Dendritic cell treated with granulocyte-macrophage colony-stimulating factor and Interleukin-4, amounts not matched to agents 40 ng/mL and 50 ng/mL, for 4 days (primary cell): ENCODE measurements at regions not wholly inside any gene's neighbourhood (a gene's known extent, or its start where the extent isn't known, plus 50 kb on each side); places are given as distances from the start of the nearest gene placed in this dataset.
"Not testable (repeated sequence)": the region's sequence is repeated elsewhere in the genome, so short reads cannot be mapped to it uniquely, and the experiment has no call there.

Experiments
- H3K27ac Mint-ChIP-seq: one replicate; pipeline ENCODE4 v1.8.0; 2022; ENCODE audit warnings: mild to moderate bottlenecking, mixed read lengths
- H3K27me3 Mint-ChIP-seq: one replicate; pipeline ENCODE4 v1.8.0; 2022; ENCODE audit warnings: mild to moderate bottlenecking, mixed read lengths
- H3K36me3 Mint-ChIP-seq: one replicate; pipeline ENCODE4 v1.8.0; 2022; ENCODE audit warnings: low read depth, mixed read lengths
- H3K4me1 Mint-ChIP-seq: one replicate; pipeline ENCODE4 v1.8.0; 2022; ENCODE audit warnings: low read depth, mixed read lengths
- H3K4me3 Mint-ChIP-seq: one replicate; pipeline ENCODE4 v1.8.0; 2022; ENCODE audit warnings: mild to moderate bottlenecking, moderate library complexity, mixed read lengths
- H3K9me3 Mint-ChIP-seq: one replicate; pipeline ENCODE4 v1.8.0; 2022; ENCODE audit warnings: mixed read lengths
- intact Hi-C: fragments of 100-400 bp; cut with micrococcal nuclease; formaldehyde crosslinking; loops from one replicate; pipeline ENCODE4 v1.15.0; 2022

DNA sequence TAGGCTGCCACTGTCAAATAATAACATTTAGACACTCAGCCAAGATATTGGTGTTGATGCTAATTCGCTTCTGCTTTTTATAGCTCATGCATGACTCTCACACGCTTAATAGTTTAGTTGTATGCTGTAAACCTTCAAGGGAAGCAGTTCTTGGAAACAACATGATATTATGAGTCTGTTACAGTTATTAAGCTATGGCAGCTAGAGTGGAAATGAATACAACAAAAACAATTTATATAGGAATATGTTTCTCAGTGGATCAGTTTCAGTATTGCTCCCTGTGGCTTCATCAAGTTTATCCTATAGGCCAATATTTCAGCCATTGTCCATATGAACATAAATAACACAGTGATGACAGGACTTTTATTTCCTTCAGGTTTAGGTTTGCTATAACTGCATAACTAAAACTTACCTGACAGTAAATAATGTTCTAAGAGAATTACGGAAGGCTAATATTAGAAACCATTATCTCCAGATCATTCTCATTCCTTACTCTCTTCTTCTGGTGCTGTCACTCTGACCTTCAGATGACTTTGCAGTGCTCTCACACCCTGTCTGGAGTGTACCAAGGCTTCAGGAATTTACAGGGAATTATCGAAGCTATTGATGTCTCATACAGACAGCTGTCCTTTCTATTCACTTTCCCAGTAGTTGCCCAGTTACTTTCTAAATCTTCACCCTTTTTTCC, 555.0 kb downstream of the ANKRD50 start:
- no peak overlapping the region for H3K4me3 Mint-ChIP-seq
- H3K4me1 Mint-ChIP-seq: no peaks in the 10 kb centered on the region
- intact Hi-C loops: no loop called here
- no peaks in the 10 kb centered on the region for H3K36me3 Mint-ChIP-seq
- peaks cover 14% of the 10 kb centered on the region for H3K9me3 Mint-ChIP-seq
- H3K27me3 Mint-ChIP-seq: no peaks in the 10 kb centered on the region
- H3K27ac Mint-ChIP-seq: no peak overlapping the region

GRCh38 chr4:124163401-124163800, 549.1 kb downstream of the ANKRD50 start:
- intact Hi-C loops: no loop called here
- no peaks in the 10 kb centered on the region for H3K36me3 Mint-ChIP-seq
- no peak overlapping the region for H3K27ac Mint-ChIP-seq
- H3K27me3 Mint-ChIP-seq: no peaks in the 10 kb centered on the region
- H3K4me3 Mint-ChIP-seq: no peak overlapping the region
- H3K4me1 Mint-ChIP-seq: no peaks in the 10 kb centered on the region
- peaks cover 29% of the 10 kb centered on the region for H3K9me3 Mint-ChIP-seq

DNA sequence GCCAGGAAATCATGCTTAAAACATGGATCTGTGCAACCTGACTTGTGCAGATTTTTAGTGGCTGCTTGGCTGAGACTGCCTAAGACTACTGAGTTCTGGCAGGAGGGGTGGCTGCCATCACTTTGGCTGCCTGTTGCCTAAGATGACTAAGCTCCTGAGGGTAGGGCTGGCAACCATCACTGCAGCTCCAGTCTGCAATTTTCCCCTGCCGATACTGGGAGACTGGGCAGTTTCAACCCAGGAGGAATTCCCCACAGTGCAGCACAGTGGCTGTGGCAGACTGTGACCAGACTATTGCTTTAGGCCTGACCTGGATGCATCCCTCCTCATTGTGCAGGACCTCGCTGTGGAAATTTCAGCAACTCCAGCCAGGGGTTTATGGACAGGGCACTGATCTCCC, 544.9 kb downstream of the ANKRD50 start:
- no peaks in the 10 kb centered on the region for H3K27me3 Mint-ChIP-seq
- H3K36me3 Mint-ChIP-seq: no peaks in the 10 kb centered on the region
- peaks cover 52% of the 10 kb centered on the region for H3K9me3 Mint-ChIP-seq
- intact Hi-C loops: no loop called here
- no peaks in the 10 kb centered on the region for H3K4me1 Mint-ChIP-seq
- no peak overlapping the region for H3K27ac Mint-ChIP-seq
- no peak overlapping the region for H3K4me3 Mint-ChIP-seq

- H3K4me3 Mint-ChIP-seq, H3K36me3 Mint-ChIP-seq, H3K27me3 Mint-ChIP-seq, H3K27ac Mint-ChIP-seq, intact Hi-C loops, H3K4me1 Mint-ChIP-seq: not testable (repeated sequence)
- H3K9me3 Mint-ChIP-seq: peaks cover 52% of the 10 kb centered on the region
These were observed 543.0 kb downstream of the ANKRD50 start for GRCh38 chr4:124169524-124169923.

- H3K27me3 Mint-ChIP-seq: no peaks in the 10 kb centered on the region
- peaks cover 32% of the 10 kb centered on the region for H3K9me3 Mint-ChIP-seq
- intact Hi-C loops: no loop called here
- H3K4me3 Mint-ChIP-seq: no peak overlapping the region
- H3K27ac Mint-ChIP-seq: no peak overlapping the region
- H3K36me3 Mint-ChIP-seq: no peaks in the 10 kb centered on the region
- H3K4me1 Mint-ChIP-seq: no peaks in the 10 kb centered on the region
These were observed 538.6 kb downstream of the ANKRD50 start for GRCh38 chr4:124173912-124174311.

DNA sequence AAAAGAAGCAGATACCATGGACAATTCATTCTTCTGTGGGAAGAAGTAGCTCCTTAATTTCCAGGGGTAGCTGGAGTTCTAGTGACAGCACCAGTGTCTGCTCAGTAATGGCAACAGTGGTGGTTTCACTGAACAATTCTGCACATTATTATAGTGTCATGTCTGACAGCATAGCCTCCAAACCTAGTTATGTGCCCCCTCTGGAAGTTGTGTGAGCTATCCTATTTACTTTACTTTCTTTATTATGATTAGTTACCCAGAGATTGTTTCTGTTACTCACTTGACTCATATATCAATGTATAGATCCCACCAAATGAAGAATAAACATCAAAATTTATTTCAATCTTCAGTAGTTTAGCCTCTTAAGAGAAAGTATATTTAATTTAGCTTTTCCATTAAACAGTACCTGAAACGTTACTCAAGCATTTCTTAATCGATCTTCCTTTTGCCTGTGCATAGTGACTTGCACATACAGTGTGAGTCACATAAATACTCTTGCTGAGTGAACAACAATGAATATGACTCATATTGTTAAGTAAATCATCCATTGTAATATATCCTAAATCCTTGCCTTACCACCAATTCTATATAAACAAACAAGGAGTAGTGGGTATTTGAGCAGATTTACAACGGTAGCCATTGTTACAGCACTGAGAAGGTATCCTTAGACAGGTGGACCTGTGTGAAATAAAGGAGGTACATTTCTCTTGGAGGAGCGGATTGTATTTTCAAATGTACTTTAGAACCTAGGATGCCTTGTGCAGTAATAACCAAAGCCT, 534.7 kb downstream of the ANKRD50 start:
- H3K27me3 Mint-ChIP-seq: no peaks in the 10 kb centered on the region
- no peaks in the 10 kb centered on the region for H3K4me1 Mint-ChIP-seq
- no peak overlapping the region for H3K27ac Mint-ChIP-seq
- no peaks in the 10 kb centered on the region for H3K36me3 Mint-ChIP-seq
- intact Hi-C loops: no loop called here
- peaks cover 29% of the 10 kb centered on the region for H3K9me3 Mint-ChIP-seq
- H3K4me3 Mint-ChIP-seq: no peak overlapping the region

DNA sequence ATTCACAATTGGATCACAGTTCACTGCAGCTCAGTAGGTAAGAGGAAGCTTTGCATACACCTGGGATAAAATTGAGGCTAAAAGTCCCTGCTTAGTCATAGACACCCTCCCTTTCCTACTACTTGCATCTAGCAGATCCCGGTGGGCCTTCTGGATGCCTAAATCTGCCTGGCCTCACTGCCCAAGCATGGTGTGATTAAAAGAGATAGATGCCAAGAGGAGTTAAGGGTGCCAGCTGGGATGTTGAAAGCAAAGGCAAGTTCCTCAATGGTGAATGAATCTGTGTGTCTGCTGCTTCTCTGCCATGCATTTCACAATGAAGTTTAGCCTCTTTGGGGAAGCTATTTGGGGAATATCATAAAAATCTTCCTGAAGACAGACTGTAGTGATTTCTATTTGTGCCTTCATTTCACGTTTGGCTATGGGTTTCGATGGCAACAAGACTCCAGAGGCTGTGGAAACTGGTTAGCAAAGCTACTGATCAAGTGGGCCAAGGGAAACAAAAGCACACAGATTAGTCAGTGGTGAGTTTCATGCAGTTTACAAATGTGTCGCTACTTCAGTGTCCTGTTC, 534.0 kb downstream of the ANKRD50 start:
- no peak overlapping the region for H3K4me3 Mint-ChIP-seq
- no peaks in the 10 kb centered on the region for H3K36me3 Mint-ChIP-seq
- peaks cover 29% of the 10 kb centered on the region for H3K9me3 Mint-ChIP-seq
- H3K27ac Mint-ChIP-seq: no peak overlapping the region
- no peaks in the 10 kb centered on the region for H3K27me3 Mint-ChIP-seq
- H3K4me1 Mint-ChIP-seq: no peaks in the 10 kb centered on the region
- intact Hi-C loops: no loop called here

GRCh38 chr4:124179506-124180186, 532.9 kb downstream of the ANKRD50 start:
- no peaks in the 10 kb centered on the region for H3K27me3 Mint-ChIP-seq
- H3K4me1 Mint-ChIP-seq: no peaks in the 10 kb centered on the region
- intact Hi-C loops: no loop called here
- peaks cover 29% of the 10 kb centered on the region for H3K9me3 Mint-ChIP-seq
- H3K27ac Mint-ChIP-seq: no peak overlapping the region
- no peaks in the 10 kb centered on the region for H3K36me3 Mint-ChIP-seq
- H3K4me3 Mint-ChIP-seq: no peak overlapping the region

GRCh38 chr4:124181039-124181438, 531.5 kb downstream of the ANKRD50 start:
- no peaks in the 10 kb centered on the region for H3K36me3 Mint-ChIP-seq
- H3K4me1 Mint-ChIP-seq: no peaks in the 10 kb centered on the region
- intact Hi-C loops: no loop called here

GRCh38 chr4:124183231-124183630, 529.3 kb downstream of the ANKRD50 start:
- no peak overlapping the region for H3K4me3 Mint-ChIP-seq

More at GRCh38 chr4:124181039-124181438, 531.5 kb downstream of the ANKRD50 start:
- no peaks in the 10 kb centered on the region for H3K27me3 Mint-ChIP-seq
- peaks cover 29% of the 10 kb centered on the region for H3K9me3 Mint-ChIP-seq
- no peak overlapping the region for H3K4me3 Mint-ChIP-seq
- no peak overlapping the region for H3K27ac Mint-ChIP-seq

DNA sequence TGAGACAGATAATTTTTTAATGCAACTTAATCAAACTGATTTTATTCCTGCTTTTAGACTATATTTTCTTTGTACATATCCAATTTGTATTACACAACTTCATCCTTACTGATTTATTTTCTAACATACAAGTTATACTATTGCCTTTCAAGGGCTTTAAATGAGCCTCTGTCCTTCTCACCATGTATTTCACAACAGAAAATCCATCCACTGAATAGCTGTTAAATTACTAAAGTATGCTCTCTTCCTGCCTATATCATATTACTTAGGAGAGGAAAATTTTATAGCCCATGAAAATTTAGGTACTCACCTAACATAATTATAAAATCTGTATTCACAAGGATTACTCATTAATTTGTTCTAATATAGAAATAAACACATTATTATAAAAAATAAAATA, 528.6 kb downstream of the ANKRD50 start:
- Mint-ChIP-seq H3K4me1 (no peaks in the 10 kb centered on the region), H3K27ac (no peak overlapping the region), H3K9me3 (peaks cover 29% of the 10 kb centered on the region), H3K36me3 (no peaks in the 10 kb centered on the region), H3K4me3 (no peak overlapping the region), H3K27me3 (no peaks in the 10 kb centered on the region)
- intact Hi-C loops: no loop called here

More at GRCh38 chr4:124183231-124183630, 529.3 kb downstream of the ANKRD50 start:
- Mint-ChIP-seq H3K4me1 (no peaks in the 10 kb centered on the region), H3K27me3 (no peaks in the 10 kb centered on the region), H3K27ac (no peak overlapping the region), H3K9me3 (peaks cover 29% of the 10 kb centered on the region), H3K36me3 (no peaks in the 10 kb centered on the region)
- intact Hi-C loops: no loop called here

GRCh38 chr4:124184792-124185191, 527.7 kb downstream of the ANKRD50 start:
- H3K27ac Mint-ChIP-seq: no peak overlapping the region
- H3K9me3 Mint-ChIP-seq: peaks cover 29% of the 10 kb centered on the region
- no peak overlapping the region for H3K4me3 Mint-ChIP-seq
- no peaks in the 10 kb centered on the region for H3K36me3 Mint-ChIP-seq
- no peaks in the 10 kb centered on the region for H3K27me3 Mint-ChIP-seq
- H3K4me1 Mint-ChIP-seq: no peaks in the 10 kb centered on the region
- intact Hi-C loops: no loop called here

DNA sequence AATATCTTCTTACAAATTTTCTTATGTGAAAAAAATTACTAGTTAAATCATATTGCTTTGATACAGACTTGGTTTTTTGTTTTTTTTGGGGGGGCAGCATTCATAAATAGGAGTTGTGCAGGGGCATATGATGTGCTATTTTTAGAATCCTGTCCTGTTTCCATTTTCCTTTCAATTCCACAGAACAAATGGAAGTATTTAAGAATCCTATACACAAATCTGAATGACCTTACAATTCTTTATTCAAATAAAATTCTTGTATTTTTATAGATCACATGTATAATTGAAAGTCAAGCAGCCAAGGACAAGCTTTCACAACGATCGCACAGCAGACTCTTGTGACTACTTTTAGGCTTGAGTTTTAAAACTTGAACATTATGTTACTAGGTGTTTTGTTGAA, 523.9 kb downstream of the ANKRD50 start:
- H3K4me1 Mint-ChIP-seq: no peaks in the 10 kb centered on the region
- H3K4me3 Mint-ChIP-seq: no peak overlapping the region
- peaks cover 5% of the 10 kb centered on the region for H3K9me3 Mint-ChIP-seq
- H3K27me3 Mint-ChIP-seq: no peaks in the 10 kb centered on the region
- H3K27ac Mint-ChIP-seq: no peak overlapping the region
- no peaks in the 10 kb centered on the region for H3K36me3 Mint-ChIP-seq
- intact Hi-C loops: no loop called here

DNA sequence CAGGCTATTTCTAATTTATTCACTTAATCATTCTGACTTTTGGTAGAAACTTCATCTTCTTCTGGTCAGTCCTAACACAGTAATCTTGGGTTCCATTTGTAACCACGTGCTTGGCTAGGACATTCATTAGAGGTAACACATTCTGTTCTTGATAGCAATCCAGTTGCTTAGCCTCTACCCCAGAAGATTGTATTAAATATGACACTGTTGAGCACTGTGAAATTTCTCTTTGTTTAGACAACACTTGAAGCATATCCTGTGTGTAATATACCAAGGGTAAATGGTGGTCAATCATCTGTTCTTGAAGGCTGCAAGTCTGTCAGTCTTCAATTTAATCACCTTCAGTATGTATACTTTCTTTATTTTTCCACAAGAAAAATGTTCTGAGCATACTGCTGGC, 523.0 kb downstream of the ANKRD50 start:
- Mint-ChIP-seq H3K27me3 (no peaks in the 10 kb centered on the region), H3K4me3 (no peak overlapping the region), H3K36me3 (no peaks in the 10 kb centered on the region), H3K4me1 (no peaks in the 10 kb centered on the region), H3K27ac (no peak overlapping the region), H3K9me3 (peaks cover 5% of the 10 kb centered on the region)
- intact Hi-C loops: no loop called here
